ENCODE measurements at regions not wholly inside any gene's neighbourhood (a gene's known extent, or its start where the extent isn't known, plus 50 kb on each side); places are given as distances from the start of the nearest gene placed in this dataset.
"Not testable (repeated sequence)": the region's sequence is repeated elsewhere in the genome, so short reads cannot be mapped to it uniquely, and the experiment has no call there.

DNA sequence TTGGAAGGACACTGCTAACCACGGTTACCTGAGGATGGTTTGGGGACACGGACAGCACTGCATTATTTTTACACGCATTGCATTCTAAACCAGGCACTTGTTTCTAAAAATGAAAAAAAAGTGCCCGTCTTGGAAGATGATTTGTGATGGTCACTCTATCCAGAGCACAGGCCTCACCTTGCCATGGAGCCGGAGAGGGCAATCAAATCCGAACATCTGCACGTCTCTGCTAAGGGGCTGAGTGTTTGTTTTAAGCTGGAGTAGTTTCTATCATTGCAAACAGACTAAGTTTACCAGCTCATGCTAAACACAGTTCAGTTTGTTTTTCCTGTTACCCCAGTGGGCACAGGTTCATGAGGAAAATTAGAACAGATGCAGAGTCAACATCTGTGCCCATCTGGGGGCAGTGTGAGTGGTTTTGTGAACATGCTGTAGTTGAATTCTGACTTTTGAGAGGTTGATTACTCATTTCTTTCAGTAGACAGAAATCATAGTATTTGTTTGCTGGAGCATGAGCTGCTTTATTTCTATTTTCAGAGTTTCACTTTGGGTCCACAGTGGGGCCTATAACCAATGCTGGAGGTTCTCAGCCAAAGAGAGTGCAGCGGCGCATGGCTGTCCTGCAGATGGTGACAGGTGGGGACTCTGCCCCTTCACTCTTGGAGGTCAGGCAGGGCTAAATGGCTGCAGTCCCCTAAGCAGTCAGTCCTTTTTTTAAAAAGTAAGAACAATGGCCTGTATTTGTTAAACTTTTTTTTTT is 65.4 kb upstream of the ENPP6 start:
- no peak for DNase-seq (ENCODE audit: low spot score)
- intact Hi-C loops (cut with DNase I), result loop anchor here (5.0 to 10.0 kb wide), 3 partner anchors 59 to 362 kb away; partner anchors contain the start of genes CASP3 and PRIMPOL

DNA sequence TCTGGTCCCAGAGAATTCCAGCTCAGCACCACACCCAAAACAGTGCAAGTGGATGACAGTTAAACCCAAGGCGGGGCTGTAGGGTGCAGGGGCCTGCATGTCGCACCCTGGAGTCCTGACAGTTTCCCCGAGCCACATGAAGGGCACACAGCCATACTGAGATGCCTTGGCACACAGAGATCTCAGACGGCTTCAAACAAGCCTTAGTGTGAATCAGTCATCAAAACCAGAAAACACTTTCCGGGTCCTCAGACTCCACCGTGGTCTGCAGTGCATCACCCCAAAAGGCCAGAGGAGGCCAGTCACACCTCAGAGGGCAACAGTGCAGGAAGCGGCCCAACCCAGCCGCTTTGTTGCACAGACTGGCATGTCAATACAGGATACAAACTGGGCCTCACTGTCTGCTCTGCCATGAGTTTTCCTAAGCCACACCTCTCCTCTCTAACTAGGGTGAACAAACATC is 64.6 kb upstream of the ENPP6 start:
- intact Hi-C loops (cut with DNase I), result loop anchor here (5.0 to 10.0 kb wide), 3 partner anchors 60 to 363 kb away; partner anchors contain the start of genes CASP3 and PRIMPOL
- no peak for DNase-seq (ENCODE audit: low spot score)

DNA sequence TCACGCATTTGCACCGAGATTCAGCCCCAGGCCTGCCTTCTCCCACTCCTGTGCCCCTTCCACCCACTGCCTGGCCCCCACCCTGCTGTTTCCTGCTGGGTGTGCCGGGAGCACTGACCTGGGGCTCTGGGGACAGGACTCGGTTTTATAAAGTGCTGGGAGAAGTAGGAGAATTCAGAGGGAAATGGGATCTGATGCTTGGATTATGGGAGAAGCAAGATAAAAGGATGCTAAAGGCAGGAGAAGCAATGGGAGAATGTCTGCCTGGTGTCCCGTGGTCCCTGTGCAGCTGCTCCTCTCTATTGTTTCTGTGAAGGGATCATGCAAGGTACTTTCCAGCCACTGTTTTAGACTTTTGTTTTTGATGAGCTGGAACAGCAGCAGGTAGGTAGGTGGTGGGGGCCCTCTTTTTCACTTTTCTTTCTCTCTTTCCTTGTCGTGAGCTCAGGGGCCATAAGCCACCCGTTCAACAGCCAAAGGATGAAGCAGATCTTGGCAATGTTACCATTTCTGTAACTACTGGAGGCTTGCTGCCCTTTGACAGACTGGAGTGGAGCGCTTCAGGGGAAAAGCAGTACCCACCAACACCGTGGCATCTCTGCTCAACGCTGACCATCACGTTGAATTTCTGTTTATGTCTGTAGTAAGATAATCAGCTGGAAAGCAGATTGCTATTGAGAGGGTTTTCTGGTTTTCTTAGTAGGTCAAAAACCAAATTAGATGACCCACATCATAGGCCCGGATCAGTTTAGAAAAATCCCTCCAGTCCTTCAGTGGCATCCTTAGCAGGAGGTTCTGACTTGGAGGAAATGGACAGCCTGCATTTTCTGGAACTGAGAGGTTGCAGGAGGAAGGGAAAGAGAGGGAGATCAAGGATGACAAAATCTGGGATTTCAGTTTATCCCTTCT is 63.8 kb upstream of the ENPP6 start:
- intact Hi-C loops (cut with DNase I), result loop anchor here (5.0 to 10.0 kb wide), 3 partner anchors 61 to 363 kb away; partner anchors contain the start of genes CASP3 and PRIMPOL
- no peak for DNase-seq (ENCODE audit: low spot score)

DNA sequence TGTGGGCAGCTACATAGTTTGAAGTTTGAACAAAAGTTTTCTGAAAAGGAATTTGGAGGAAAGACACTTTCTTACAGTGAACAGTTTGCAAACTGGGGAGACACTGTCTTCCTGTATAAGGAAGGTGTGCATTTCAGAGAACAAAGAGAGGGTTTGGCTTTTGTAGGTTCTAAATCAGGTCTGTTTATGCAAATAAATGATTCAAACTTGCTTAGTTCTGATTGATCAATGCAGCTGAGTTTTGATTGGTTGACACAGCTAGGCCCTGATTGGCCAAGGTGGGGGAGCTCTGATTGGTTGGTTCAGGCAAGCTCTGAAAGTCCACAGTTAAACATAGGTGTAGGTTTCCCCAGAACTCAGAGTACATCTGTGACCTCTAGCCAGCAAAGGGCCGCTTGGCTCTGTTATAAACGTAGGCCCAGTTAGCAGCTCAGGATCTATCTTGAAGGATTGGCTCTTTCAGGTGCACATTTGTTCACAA is 63.0 kb upstream of the ENPP6 start:
- intact Hi-C loops (cut with DNase I), result loop anchor here (5.0 to 10.0 kb wide), 3 partner anchors 62 to 364 kb away; partner anchors contain the start of genes CASP3 and PRIMPOL
- DNase-seq (ENCODE audit: low spot score), result no peak

DNA sequence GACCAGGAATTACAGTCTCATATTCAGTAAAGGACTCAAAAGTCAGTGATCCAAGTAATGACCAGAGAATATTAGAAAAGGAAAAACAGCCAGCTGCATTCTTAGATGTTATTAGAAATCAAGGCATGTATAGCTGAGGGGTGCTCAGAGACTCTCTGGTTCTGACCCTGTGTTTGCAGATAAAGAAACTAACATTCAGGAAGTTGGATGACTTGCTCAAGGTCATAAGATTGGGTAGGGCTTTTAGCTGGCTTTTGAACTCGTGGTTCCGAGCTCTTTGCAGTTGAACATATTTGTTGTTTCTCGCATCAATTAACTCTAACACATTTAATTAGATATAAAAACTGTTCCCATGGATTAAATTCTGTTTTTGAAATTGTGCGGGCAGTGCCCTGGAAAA is 62.5 kb upstream of the ENPP6 start:
- intact Hi-C loops (cut with DNase I), result loop anchor here (5.0 to 10.0 kb wide), 3 partner anchors 62 to 365 kb away; partner anchors contain the start of genes CASP3 and PRIMPOL
- DNase-seq (ENCODE audit: low spot score), result no peak

DNA sequence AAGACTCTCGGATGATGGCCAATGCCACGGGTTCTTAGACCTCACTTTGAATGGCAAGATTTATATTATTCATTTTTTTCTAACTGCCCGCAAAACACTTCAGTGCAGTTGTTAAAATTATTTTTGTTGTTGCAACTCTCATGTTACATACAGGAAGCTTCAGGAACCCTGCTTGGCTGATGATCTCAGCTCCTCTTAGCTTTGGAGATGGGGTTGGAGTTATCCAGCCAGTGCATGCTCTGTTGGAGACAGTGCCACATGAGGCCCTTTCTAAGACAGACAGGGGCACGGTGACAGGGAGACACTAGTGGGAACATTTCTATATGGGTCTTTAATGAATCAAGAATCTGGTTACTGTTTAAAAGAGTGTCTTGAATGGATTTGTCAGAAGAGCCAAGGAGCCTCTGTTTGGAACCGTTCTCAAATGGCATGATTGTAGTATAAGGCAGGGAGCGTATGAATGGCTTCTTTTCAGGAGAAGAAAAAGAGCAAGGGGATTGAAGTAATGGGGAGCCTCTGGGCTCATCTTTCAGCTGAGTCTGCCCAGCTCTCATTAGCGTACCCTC is 61.9 kb upstream of the ENPP6 start:
- no peak for DNase-seq (ENCODE audit: low spot score)
- intact Hi-C loops (cut with DNase I), result loop anchor here (5.0 to 10.0 kb wide), 3 partner anchors 63 to 365 kb away; partner anchors contain the start of genes CASP3 and PRIMPOL

DNA sequence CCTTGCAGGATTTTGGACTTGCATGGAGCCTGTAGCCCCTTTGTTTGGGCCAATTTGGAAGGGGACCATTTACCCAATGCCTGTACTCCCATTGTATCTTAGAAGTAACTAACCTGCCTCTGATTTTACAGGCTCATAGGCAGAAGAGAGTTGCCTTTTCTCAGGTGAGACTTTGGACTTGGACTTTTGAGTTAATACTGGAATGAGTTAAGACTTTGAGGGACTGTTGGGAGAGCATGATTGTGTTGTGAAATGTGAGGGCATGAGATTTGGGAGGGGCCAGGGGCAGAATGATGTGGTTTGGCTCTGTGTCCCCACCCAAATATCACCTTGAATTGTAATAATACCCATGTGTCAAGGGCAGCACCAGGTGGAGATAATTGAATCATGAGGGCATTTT is 60.1 kb upstream of the ENPP6 start:
- intact Hi-C loops (cut with DNase I); DNase-seq (ENCODE audit: low spot score): not testable (repeated sequence)

DNA sequence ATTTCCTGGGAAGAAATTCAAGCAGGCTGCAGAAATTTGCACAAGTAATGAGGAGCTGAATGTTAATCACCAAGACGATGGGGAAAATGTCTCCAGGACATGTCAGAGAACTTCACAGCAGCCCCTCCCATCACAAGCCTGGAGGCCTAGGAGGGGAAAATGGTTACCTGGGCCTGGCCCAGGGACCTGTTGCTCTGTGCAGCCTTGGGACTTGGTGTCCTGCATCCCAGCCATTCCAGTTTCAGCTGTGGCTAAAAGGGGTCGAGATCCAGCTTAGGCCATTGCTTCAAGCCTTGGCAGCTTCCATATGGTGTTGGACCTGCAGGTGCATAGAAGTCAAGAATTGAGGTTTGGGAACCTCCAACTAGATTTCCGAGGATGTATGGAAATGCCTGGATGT is 59.3 kb upstream of the ENPP6 start:
- intact Hi-C loops (cut with DNase I); DNase-seq (ENCODE audit: low spot score): not testable (repeated sequence)

DNA sequence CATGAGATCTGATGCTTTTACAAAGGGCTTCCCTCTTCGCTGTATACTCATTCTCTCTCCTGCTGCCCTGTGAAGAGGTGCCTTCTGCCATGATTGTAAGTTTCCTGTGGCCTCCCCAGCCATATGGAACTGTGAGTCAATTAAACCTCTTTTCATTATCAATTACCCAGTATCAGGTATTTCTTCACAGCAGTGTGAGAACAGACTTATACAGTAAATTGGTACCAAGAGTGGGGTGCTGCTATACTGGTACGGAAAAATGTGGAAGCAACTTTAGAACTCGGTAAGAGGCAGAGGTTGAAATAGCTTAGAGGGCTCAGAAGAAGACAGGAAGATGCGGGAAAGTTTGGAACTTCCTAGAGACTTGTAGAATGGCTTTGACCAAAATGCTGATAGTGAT is 58.7 kb upstream of the ENPP6 start:
- intact Hi-C loops (cut with DNase I); DNase-seq (ENCODE audit: low spot score): not testable (repeated sequence)

DNA sequence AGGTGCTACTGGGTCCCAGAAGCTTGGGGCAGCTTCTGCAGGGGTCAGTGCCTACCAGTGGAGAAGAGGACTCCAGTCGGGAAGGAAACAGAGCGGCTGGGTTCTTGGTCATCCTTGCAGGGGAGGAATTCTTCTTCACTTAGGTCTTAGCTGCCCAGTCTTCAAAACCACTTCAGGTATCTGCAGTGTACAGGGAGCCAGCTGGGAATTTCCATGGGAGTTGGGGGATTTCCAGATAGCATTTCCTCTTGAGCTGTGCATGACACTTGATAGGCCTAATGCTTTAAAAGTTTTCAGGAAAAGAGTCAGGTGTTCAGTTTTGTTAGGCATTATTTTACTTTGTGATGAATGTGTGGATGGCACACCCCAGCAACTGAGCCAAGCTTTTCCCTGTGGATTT is 58.1 kb upstream of the ENPP6 start:
- intact Hi-C loops (cut with DNase I), result no loop called here
- no peak for DNase-seq (ENCODE audit: low spot score)

DNA sequence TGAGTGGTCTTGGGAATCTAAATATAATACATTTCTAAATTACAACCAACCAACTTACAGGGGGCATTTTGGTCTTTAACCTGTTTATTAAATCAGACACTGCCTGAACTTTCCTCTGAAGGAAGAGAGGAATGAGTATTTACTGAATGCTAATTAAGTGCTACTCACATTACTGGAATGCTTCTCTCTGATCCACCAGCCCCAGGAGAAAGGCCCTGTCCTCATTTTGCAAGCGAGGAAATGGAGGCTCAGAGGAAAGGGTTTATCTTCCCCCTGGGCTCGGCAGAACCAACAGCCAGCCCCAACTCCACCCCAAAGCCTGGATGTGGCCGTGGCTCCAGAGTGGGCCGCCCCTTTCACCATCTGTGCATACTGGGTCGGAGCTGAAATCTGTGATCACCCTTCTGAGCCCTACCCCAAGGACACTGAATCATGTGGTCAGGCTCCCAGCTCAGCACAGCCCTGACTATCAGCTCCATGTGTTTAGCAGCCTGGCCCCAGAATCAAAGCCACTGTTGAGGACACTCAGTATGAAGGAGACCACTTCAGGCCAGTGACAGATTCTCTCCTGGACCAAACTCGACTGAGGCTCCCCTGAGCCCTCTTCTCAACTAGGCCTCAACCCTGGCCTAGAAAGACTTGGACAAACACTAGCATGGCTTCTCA is 56.7 kb upstream of the ENPP6 start:
- no peak for DNase-seq (ENCODE audit: low spot score)
- intact Hi-C loops (cut with DNase I), result no loop called here

DNA sequence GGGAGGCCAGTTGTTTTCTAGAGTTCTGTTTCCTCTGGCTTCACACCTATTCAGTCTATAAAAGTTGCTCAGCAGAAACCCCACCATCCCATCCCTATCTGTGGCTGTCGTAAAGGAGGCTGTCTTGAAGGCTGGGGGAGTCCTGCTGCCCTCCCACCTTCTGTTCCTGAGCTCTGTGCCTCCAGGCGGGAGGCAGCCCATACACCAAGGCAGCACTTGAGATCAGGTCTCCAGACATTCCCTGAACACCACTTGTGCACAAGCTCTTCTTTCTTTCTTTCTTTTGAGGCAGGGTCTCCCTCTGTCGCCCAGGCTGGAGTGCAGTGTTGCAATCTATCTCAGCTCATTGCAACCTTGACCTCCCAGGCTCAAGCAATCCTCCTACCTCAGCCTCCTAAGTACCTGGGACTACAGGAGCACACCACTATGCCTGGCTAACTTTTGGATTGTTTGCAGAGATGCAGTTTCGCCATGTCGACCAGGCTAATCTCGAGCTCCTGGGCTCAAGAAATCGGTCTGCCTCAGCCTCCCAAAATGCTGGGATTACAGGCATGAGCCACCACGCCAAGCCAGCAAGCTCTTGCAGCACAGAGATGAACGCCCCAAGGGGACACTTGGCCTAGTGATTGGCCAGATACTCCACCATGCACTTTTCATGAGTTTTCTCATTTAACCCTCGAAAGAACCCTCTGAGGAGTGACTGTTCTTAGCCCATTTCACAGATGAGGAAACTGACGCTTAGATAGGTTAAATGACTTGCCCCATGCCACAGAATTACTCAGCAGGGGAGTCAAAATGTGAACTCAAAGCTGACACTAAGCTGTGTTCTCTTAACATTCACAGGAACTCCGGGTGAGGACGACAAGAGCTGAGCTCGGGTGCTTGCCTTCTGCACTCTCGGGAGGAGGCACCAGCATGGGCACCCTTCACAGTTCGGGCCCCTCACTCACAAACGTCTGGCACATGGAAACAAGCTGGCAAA is 55.8 kb upstream of the ENPP6 start:
- intact Hi-C loops (cut with DNase I), result no loop called here

DNA sequence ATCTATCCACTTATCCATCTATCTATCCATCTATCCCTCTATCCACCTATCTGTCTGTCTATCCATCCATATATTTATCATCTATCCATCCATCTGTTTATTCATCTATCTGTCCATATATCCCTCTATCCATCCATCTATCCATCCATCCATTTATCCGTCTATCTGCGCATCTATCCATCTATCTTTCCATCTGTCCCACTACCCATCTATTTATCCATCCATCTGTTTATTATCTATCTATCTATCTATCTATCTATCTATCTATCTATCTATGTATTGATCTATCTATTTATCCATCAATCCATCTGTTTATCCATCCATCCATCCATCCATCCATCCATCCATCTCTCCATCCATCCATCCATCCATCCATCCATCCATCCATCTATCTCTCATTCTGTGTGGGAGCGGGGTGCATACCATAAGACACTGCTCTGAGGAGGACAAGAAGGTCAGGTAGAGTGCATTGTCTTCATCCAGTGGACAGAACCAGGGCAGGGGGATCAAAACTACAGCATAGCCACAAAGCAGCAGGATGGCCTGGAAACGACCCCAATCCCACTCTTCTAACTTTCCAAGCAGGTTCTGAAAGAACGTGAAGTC is 53.2 kb upstream of the ENPP6 start:
- intact Hi-C loops (cut with DNase I), result no loop called here
- no peak for DNase-seq (ENCODE audit: low spot score)

More for the DNA sequence above, 55.8 kb upstream of the ENPP6 start:
- no peak for DNase-seq (ENCODE audit: low spot score)

DNA sequence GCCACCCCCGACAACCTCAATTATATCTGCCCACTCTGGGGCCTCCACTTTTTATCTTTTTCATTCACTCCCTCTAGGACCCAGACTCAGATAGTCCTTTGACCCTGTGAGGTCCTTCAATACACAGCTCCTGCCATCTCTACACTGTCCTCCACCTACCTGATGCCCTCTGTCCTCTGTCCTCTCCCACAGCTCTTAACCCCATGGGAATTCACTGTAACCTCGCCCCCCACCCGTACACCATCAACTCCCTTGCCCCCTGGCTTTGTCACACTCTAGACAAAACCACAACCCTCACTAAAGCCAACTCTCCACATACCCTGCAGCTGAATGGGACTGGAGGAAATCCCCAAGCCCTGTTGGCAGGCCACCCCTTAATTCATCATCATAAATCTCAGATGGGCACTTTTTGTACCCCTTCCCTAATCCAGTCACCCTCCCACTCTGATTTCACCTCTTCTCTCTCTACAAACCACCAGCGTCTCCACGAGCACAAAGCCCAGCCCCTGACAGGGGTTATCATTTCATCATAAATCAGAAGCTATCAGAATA is 52.3 kb upstream of the ENPP6 start:
- intact Hi-C loops (cut with DNase I), result loop anchor here (5.0 kb wide), 1 partner anchor 202 kb away; the partner anchor contains the start of gene IRF2
- no peak for DNase-seq (ENCODE audit: low spot score)

DNA sequence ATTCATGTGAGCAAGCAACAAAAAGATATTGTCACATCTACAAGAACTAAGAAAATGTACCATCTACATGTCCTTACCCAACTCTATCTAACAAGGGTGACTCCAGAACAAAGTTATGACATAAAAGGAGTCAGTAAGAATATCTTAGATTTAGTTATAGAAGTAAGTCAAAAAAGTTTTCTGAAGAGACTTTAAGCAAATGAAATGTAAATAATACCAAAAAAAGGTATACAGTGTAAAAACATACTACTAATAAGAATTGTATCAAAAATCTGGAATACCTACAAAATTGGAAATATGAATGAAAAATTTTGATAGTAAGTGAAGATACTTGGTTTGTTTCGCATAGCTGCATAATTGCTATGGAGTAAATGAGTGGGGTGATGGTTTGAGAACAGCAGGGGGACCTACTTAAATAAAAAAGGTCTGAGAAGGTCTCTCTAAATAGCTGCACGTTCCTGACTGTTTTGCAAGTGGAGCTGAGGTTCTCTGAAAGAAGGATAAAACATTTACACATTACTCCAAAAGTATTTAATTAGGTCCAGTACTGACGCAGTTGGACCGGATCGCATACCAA is 51.0 kb upstream of the ENPP6 start:
- DNase-seq (ENCODE audit: low spot score), result no peak
- intact Hi-C loops (cut with DNase I), result loop anchor here (5.0 kb wide), 1 partner anchor 204 kb away; the partner anchor contains the start of gene IRF2

DNA sequence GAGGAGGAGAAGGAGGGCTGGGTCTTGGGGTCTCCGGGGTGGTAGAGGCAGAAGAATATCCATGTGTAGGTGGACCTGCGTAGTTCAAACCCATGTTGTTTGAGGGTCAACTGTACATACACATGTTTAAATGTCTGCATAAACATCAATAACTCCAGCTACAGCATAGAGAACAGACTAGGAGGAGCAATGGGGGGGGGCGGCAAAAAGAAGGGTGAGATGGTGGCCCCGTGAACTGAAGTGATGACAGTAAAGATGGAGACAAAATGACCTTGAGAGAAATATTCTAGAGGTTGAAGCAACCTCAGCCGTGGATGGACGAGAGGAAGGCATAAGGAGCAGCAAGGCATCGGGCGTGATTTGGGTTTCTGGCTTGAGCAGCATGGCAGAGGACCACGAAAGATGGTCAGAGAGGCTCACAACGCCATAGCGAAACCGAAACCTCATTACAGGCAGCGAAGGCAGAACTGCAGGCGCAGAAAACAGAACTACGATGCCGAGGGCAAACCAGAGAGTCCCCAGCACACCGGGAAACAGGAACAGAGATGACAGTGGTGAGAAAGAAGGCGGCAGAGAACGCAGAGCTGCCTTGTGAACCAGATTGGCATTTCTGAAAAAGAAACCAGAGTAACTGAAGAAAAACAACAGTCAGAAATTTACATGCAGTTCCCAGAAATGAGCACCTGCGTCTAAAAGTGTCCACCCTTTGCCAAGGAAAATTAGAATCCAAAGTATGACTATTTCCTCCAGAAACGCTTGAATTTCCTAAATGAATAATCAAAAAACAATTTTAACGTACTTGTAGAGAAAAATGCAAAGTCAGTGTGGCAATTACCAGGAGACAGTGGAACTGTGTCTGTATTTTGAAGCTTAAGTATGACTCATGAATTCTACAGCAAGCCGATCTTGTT is 50.3 kb upstream of the ENPP6 start:
- intact Hi-C loops (cut with DNase I), result loop anchor here (5.0 kb wide), 1 partner anchor 204 kb away; the partner anchor contains the start of gene IRF2
- peak; percentile 92 for DNase-seq (ENCODE audit: low spot score)
